K562 (cell line): ENCODE measurements at regions not wholly inside any gene's neighbourhood (a gene's known extent, or its start where the extent isn't known, plus 50 kb on each side); places are given as distances from the start of the nearest gene placed in this dataset.

Experiments
- ATAC-seq: fragments of 200-7000 bp; cut with Tn5 transposase; 3 replicates; pipeline ENCODE4 v1.9.1; 2020; ENCODE audit warnings: moderate library complexity
- BruUV-seq: library from RNA; stranded (reverse); fragments of 400-500 nt; replicated peaks from 2 replicates; lab custom pipeline; 2021; lab: Mats Ljungman, UMichigan
- CTCF ChIA-PET: fragments of 300-600 bp; formaldehyde crosslinking; extraction: SDS; loops from one replicate; lab custom pipeline; 2021; ENCODE audit warnings: low intra/inter-chr PET ratio; lab: Yijun Ruan, JAX
- POLR2A ChIA-PET: fragments of 300-600, 350-650 bp; sonication (Branson Sonifier 250); formaldehyde crosslinking; extraction: SDS; loops from one replicate; lab custom pipeline; 2021; ENCODE audit warnings: antibody characterized with exemption, inconsistent platforms; lab: Yijun Ruan, JAX
- DNase-seq, 4 experiments: peaks; one replicate each; pipeline versions ENCODE4 v3.0.0 to v3.0.0-alpha.2; 2011 to 2018; ENCODE audit warnings: low spot score in 3 of 4, mixed read lengths in 3 of 4; ENCODE audit errors: extremely low read depth in 1 of 4
- FAIRE-seq: peaks from 2 replicates; lab custom pipeline; 2011; peaks lifted over from hg19 to GRCh38; lab: Jason Lieb, UNC
- H2AFZ ChIP-seq: 2 replicates; pipeline ENCODE4 v1.6.0; 2011; ENCODE audit warnings: low read depth, low read length, control low read depth, inconsistent platforms
- H3K27ac ChIP-seq: fragments of 200-600 bp; 3 replicates; pipeline ENCODE4 v1.8.0; 2011; ENCODE audit warnings: low read depth, mild to moderate bottlenecking, control low read depth, inconsistent platforms, low read length, moderate library complexity, mixed read lengths; ENCODE audit errors: extremely low read depth
- H3K27me3 ChIP-seq, 2 experiments: fragments of 300-600 bp in 1 of 2; 2 replicates in 1 of 2; 3 replicates in 1 of 2; pipeline versions ENCODE4 v1.6.0 to v1.8.0; 2011; ENCODE audit warnings: inconsistent platforms in 2 of 2, low read length in 2 of 2, mild to moderate bottlenecking in 1 of 2, mixed read lengths in 1 of 2, moderate library complexity in 1 of 2; ENCODE audit not compliant: control insufficient read depth in 2 of 2, insufficient read depth in 2 of 2
- H3K36me3 ChIP-seq: fragments of 300-600 bp; 3 replicates; pipeline ENCODE4 v1.8.0; 2011; ENCODE audit warnings: mild to moderate bottlenecking, low read length, inconsistent platforms; ENCODE audit not compliant: control insufficient read depth, insufficient read depth
- H3K4me1 ChIP-seq, 2 experiments: fragments of 200-600 bp in 1 of 2; replicated peaks in 1 of 2; 2 replicates in 1 of 2; 3 replicates in 1 of 2; pipeline versions ENCODE4 v1.5.1 to v1.8.0; 2011; ENCODE audit warnings: inconsistent platforms in 2 of 2, low read length in 2 of 2, mild to moderate bottlenecking in 1 of 2, mixed read lengths in 1 of 2, moderate library complexity in 1 of 2; ENCODE audit not compliant: control insufficient read depth in 2 of 2, insufficient read depth in 2 of 2
- H3K4me2 ChIP-seq: 2 replicates; pipeline ENCODE4 v1.6.1; 2011; ENCODE audit warnings: low read length, control low read depth, inconsistent platforms, mixed read lengths; ENCODE audit not compliant: insufficient read depth
- H3K4me3 ChIP-seq: fragments of 200-600 bp; sonication (generic), shearing (Covaris generic); 2 replicates; pipeline ENCODE4 v1.5.1; 2016; ENCODE audit warnings: control low read depth, inconsistent platforms
- H3K79me2 ChIP-seq: fragments of 200-600 bp; 3 replicates; pipeline ENCODE4 v1.8.0; 2011; ENCODE audit warnings: low read length, inconsistent platforms; ENCODE audit not compliant: control insufficient read depth, insufficient read depth
- H3K9ac ChIP-seq, 2 experiments: 2 replicates each; pipeline versions ENCODE4 v1.6.0 to v1.6.1; 2011; ENCODE audit warnings: low read depth in 2 of 2, low read length in 2 of 2, control low read depth in 1 of 2, inconsistent platforms in 1 of 2, mild to moderate bottlenecking in 1 of 2, mixed read lengths in 1 of 2; ENCODE audit not compliant: insufficient read depth in 1 of 2
- H3K9me1 ChIP-seq: one replicate; pipeline ENCODE4 v1.6.0; 2011; ENCODE audit warnings: inconsistent platforms, mild to moderate bottlenecking, low read length, moderate library complexity; ENCODE audit not compliant: control insufficient read depth, insufficient read depth
- H3K9me3 ChIP-seq: replicated peaks from 2 replicates; pipeline ENCODE4 v1.5.1; 2011; ENCODE audit warnings: low read depth, low read length, inconsistent platforms; ENCODE audit not compliant: control insufficient read depth, insufficient read depth
- H4K20me1 ChIP-seq: replicated peaks from 2 replicates; pipeline ENCODE4 v1.6.1; 2011; ENCODE audit warnings: low read length, inconsistent platforms, mixed read lengths; ENCODE audit not compliant: control insufficient read depth, insufficient read depth
- HDGF ChIP-seq: fragments of 450-650 bp; IDR thresholded peaks from 2 replicates; pipeline ENCODE4 v1.6.1; 2016
- IRF9 ChIP-seq: fragments of 450-650 bp; IDR thresholded peaks from 2 replicates; pipeline ENCODE4 v1.6.1; 2016; ENCODE audit warnings: missing biosample characterization, missing genetic modification characterization
- KDM2B ChIP-seq: fragments of 250-450 bp; sonication (Bioruptor Pico); IDR thresholded peaks from 2 replicates; pipeline ENCODE4 v1.8.0; 2021; ENCODE audit warnings: mild to moderate bottlenecking, moderate library complexity
- NFXL1 ChIP-seq: fragments of 450-650 bp; formaldehyde crosslinking; IDR thresholded peaks from 2 replicates; pipeline ENCODE4 v1.4.0; 2021; ENCODE audit warnings: mild to moderate bottlenecking
- TCFL5 ChIP-seq: fragments of 250-450 bp; sonication (Bioruptor Pico); conservative IDR thresholded peaks from 2 replicates; pipeline ENCODE4 v1.6.1; 2021; ENCODE audit warnings: mild to moderate bottlenecking, moderate library complexity, matching md5 sums
- ZNF12 ChIP-seq: sonication (generic); formaldehyde crosslinking; IDR thresholded peaks from 2 replicates; pipeline ENCODE4 v1.4.0; 2020; ENCODE audit warnings: mild to moderate bottlenecking, missing genetic modification reagents
- ZNF197 ChIP-seq: fragments of 200-800 bp; sonication (Bioruptor generic); IDR thresholded peaks from 2 replicates; pipeline ENCODE4 v1.6.1; 2016; ENCODE audit warnings: low read depth, missing genetic modification characterization, missing compliant biosample characterization
- WGBS: fragments of 100-300 bp; shearing (Covaris generic); methylation state at CpG from one replicate; pipeline ENCODE4 v1.1.6; 2016; ENCODE audit warnings: low coverage, mixed read lengths; ENCODE audit not compliant: insufficient coverage; ENCODE audit errors: missing lambda C conversion rate; 5-methylcytosine and 5-hydroxymethylcytosine counted together
- in situ Hi-C: fragments of 300-500 bp; cut with MboI; formaldehyde crosslinking; loops from 4 replicates; pipeline ENCODE4 v1.15.0; 2018; ENCODE audit warnings: inconsistent platforms, mixed read lengths
- intact Hi-C: fragments of 100-400 bp; cut with micrococcal nuclease; formaldehyde crosslinking; loops from 2 replicates; pipeline ENCODE4 v1.14.2; 2022

GRCh38 chr1:5717031-5717682 lies 275.1 kb downstream of the NPHP4 start (continued):
- TF ChIP-seq TCFL5 (CRISPR knock-in tag) (no peak), NFXL1 (CRISPR knock-in tag) (no peak), ZNF197 (CRISPR knock-in tag) (no peak), HDGF (no peak)

GRCh38 chr1:5716126-5716525 lies 276.1 kb downstream of the NPHP4 start:
- FAIRE-seq (no peak), DNase-seq (no peak), ATAC-seq (no peak)
- intact Hi-C loops = no loop called here
- Histone ChIP-seq H3K9me3 (no peaks in the 10 kb centered on the region), H3K36me3 (no peaks in the 10 kb centered on the region), H2AFZ (no peak overlapping the region), H3K4me2 (no peak overlapping the region), H3K27me3 (peaks cover 30 to 66% of the 10 kb centered on the region in 2 experiments; a peak in 4 of 5 replicates), H3K9me1 (no peaks in the 10 kb centered on the region), H3K9ac (no peak overlapping the region), H4K20me1 (0 out of 2 replicates have a peak, but pooled peaks cover 3% of the 10 kb centered on the region), H3K4me1 (peaks cover 0 to 5% of the 10 kb centered on the region in 2 experiments; a peak in 1 of 5 replicates), H3K4me3 (no peak overlapping the region), H3K79me2 (no peaks in the 10 kb centered on the region), H3K27ac (no peak overlapping the region)
- in situ Hi-C loops = no loop called here
- TF ChIP-seq IRF9 (tag) (no peak), ZNF12 (CRISPR knock-in tag) (no peak), KDM2B (CRISPR knock-in tag) (no peak)
- CTCF ChIA-PET = no interaction called here
- POLR2A ChIA-PET = interaction anchor here (0.9 to 1.3 kb wide), 3 partner anchors 11 to 170 kb away, joined by 3 to 5 read pairs (median 3); no protein-coding TSS in a partner anchor
- 0% methylated on average over 6 of the region's 6 CpGs for WGBS
- BruUV-seq = no TSS peak
